ENCODE measurements at regions not wholly inside any gene's neighbourhood (a gene's known extent, or its start where the extent isn't known, plus 50 kb on each side); places are given as distances from the start of the nearest gene placed in this dataset.

GRCh38 chr16:55076053-55076452 lies 145.4 kb downstream of the IRX5 start:
- ATAC-seq, result no peak
- H3K36me3 ChIP-seq (ENCODE audit: control insufficient read depth, insufficient read depth, low read length), result no peaks in the 10 kb centered on the region
- TF ChIP-seq, protein P1, sequence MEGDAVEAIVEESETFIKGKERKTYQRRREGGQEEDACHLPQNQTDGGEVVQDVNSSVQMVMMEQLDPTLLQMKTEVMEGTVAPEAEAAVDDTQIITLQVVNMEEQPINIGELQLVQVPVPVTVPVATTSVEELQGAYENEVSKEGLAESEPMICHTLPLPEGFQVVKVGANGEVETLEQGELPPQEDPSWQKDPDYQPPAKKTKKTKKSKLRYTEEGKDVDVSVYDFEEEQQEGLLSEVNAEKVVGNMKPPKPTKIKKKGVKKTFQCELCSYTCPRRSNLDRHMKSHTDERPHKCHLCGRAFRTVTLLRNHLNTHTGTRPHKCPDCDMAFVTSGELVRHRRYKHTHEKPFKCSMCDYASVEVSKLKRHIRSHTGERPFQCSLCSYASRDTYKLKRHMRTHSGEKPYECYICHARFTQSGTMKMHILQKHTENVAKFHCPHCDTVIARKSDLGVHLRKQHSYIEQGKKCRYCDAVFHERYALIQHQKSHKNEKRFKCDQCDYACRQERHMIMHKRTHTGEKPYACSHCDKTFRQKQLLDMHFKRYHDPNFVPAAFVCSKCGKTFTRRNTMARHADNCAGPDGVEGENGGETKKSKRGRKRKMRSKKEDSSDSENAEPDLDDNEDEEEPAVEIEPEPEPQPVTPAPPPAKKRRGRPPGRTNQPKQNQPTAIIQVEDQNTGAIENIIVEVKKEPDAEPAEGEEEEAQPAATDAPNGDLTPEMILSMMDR (IDR thresholded peaks at IDR 0.05), result no peak
- no peak for DNase-seq
- H3K27me3 ChIP-seq (ENCODE audit: control insufficient read depth, insufficient read depth, low read length), result no peaks in the 10 kb centered on the region
- Mint-ChIP-seq H3K36me3 (no peaks in the 10 kb centered on the region), H3K9me3 (no peaks in the 10 kb centered on the region), H3K27me3 (ENCODE audit: low read depth in 2 of 2) (peaks cover 0 to 3% of the 10 kb centered on the region in 2 donors), H3K4me1 (no peaks in the 10 kb centered on the region), H3K4me3 (no peak overlapping the region), H3K27ac (no peak overlapping the region)
- intact Hi-C loops (cut with micrococcal nuclease), result no loop called here
- 89% methylated on average over 1 of the region's 1 CpG for WGBS (ENCODE audit: insufficient coverage)
- no peaks in the 10 kb centered on the region for H3K9me3 ChIP-seq (ENCODE audit: control insufficient read depth, insufficient read depth, low read length)
- H3K4me1 ChIP-seq (ENCODE audit: control insufficient read depth, insufficient read depth, low read length), result no peaks in the 10 kb centered on the region
- no peak overlapping the region for H3K4me3 ChIP-seq (ENCODE audit: low read length)
- H3K27ac ChIP-seq (ENCODE audit: low read length), result no peak overlapping the region

- ATAC-seq, result no peak
- H3K4me3 ChIP-seq (ENCODE audit: low read length), result no peak overlapping the region
- Mint-ChIP-seq H3K9me3 (no peaks in the 10 kb centered on the region), H3K36me3 (no peaks in the 10 kb centered on the region), H3K27ac (no peak overlapping the region), H3K4me1 (no peaks in the 10 kb centered on the region), H3K27me3 (ENCODE audit: low read depth in 2 of 2) (peaks cover 0 to 3% of the 10 kb centered on the region in 2 donors), H3K4me3 (no peak overlapping the region)
- no peak for DNase-seq
- no peaks in the 10 kb centered on the region for H3K9me3 ChIP-seq (ENCODE audit: control insufficient read depth, insufficient read depth, low read length)
- TF ChIP-seq, protein P1 (IDR thresholded peaks at IDR 0.05), result no peak
- 69% methylated on average over 4 of the region's 4 CpGs for WGBS (ENCODE audit: insufficient coverage)
- H3K27ac ChIP-seq (ENCODE audit: low read length), result no peak overlapping the region
- no peaks in the 10 kb centered on the region for H3K27me3 ChIP-seq (ENCODE audit: control insufficient read depth, insufficient read depth, low read length)
- H3K36me3 ChIP-seq (ENCODE audit: control insufficient read depth, insufficient read depth, low read length), result no peaks in the 10 kb centered on the region
- no peaks in the 10 kb centered on the region for H3K4me1 ChIP-seq (ENCODE audit: control insufficient read depth, insufficient read depth, low read length)
- intact Hi-C loops (cut with micrococcal nuclease), result no loop called here
Measured at GRCh38 chr16:55077266-55077665, 146.6 kb downstream of the IRX5 start.

GRCh38 chr16:55078153-55078552 lies 147.5 kb downstream of the IRX5 start:
- Histone ChIP-seq H3K9me3 (ENCODE audit: control insufficient read depth, insufficient read depth, low read length) (no peaks in the 10 kb centered on the region), H3K4me3 (ENCODE audit: low read length) (no peak overlapping the region), H3K4me1 (ENCODE audit: control insufficient read depth, insufficient read depth, low read length) (no peaks in the 10 kb centered on the region), H3K27me3 (ENCODE audit: control insufficient read depth, insufficient read depth, low read length) (no peaks in the 10 kb centered on the region), H3K27ac (ENCODE audit: low read length) (no peak overlapping the region), H3K36me3 (ENCODE audit: control insufficient read depth, insufficient read depth, low read length) (no peaks in the 10 kb centered on the region)
- DNase-seq (no peak), ATAC-seq (no peak)
- Mint-ChIP-seq H3K4me1 (no peaks in the 10 kb centered on the region), H3K4me3 (no peak overlapping the region), H3K27me3 (ENCODE audit: low read depth in 2 of 2) (peaks cover 0 to 3% of the 10 kb centered on the region in 2 donors), H3K27ac (no peak overlapping the region), H3K9me3 (no peaks in the 10 kb centered on the region), H3K36me3 (no peaks in the 10 kb centered on the region)
- 92% methylated on average over 5 of the region's 5 CpGs for WGBS (ENCODE audit: insufficient coverage)
- TF ChIP-seq, protein P1 (IDR thresholded peaks at IDR 0.05), result no peak
- intact Hi-C loops (cut with micrococcal nuclease), result no loop called here

GRCh38 chr16:55078699-55079410 lies 148.2 kb downstream of the IRX5 start:
- WGBS (ENCODE audit: insufficient coverage), result 81% methylated on average over 8 of the region's 8 CpGs
- no peaks in the 10 kb centered on the region for H3K36me3 ChIP-seq (ENCODE audit: control insufficient read depth, insufficient read depth, low read length)
- no peak for ATAC-seq
- intact Hi-C loops (cut with micrococcal nuclease), result no loop called here
- H3K9me3 Mint-ChIP-seq, result no peaks in the 10 kb centered on the region
- no peaks in the 10 kb centered on the region for H3K27me3 ChIP-seq (ENCODE audit: control insufficient read depth, insufficient read depth, low read length)
- H3K36me3 Mint-ChIP-seq, result no peaks in the 10 kb centered on the region
- no peak overlapping the region for H3K4me3 ChIP-seq (ENCODE audit: low read length)
- H3K4me3 Mint-ChIP-seq, result no peak overlapping the region
- H3K27ac Mint-ChIP-seq, result no peak overlapping the region
- no peak overlapping the region for H3K27ac ChIP-seq (ENCODE audit: low read length)
- no peaks in the 10 kb centered on the region for H3K4me1 ChIP-seq (ENCODE audit: control insufficient read depth, insufficient read depth, low read length)
- H3K9me3 ChIP-seq (ENCODE audit: control insufficient read depth, insufficient read depth, low read length), result no peaks in the 10 kb centered on the region
- H3K27me3 Mint-ChIP-seq (ENCODE audit: low read depth in 2 of 2), result peaks cover 0 to 3% of the 10 kb centered on the region in 2 donors
- TF ChIP-seq, protein P1 (IDR thresholded peaks at IDR 0.05), result no peak
- DNase-seq, result no peak
- no peaks in the 10 kb centered on the region for H3K4me1 Mint-ChIP-seq
